ENCODE measurements at regions not wholly inside any gene's neighbourhood (a gene's known extent, or its start where the extent isn't known, plus 50 kb on each side); places are given as distances from the start of the nearest gene placed in this dataset.

GRCh38 chr2:180892091-180892490 is 88.3 kb upstream of the UBE2E3 start:
- H3K27ac ChIP-seq (ENCODE audit: low read depth in 2 of 2, low read length in 1 of 2), result no peak overlapping the region
- H3F3A ChIP-seq (replicated peaks; ENCODE audit: insufficient read depth), result no peaks in the 10 kb centered on the region
- WGBS (ENCODE audit: low lambda C conversion rate), result 85% methylated on average over 4 of the region's 4 CpGs
- H3K9ac ChIP-seq, result no peak overlapping the region
- ChIA-PET POLR2A (no interaction called here), CTCF (no interaction called here)
- H3K4me3 ChIP-seq (ENCODE audit: low read depth in 2 of 2, low read length in 1 of 2), result no peak overlapping the region
- H2AFZ ChIP-seq (ENCODE audit: low read depth), result no peak overlapping the region
- no peak for DNase-seq
- TF ChIP-seq JUND (IDR thresholded peaks at IDR 0.05), result no peak
- no peak for TF ChIP-seq RAD21 (IDR thresholded peaks at IDR 0.05; ENCODE audit: low read length)
- no peak for TF ChIP-seq EP300 (IDR thresholded peaks at IDR 0.05; ENCODE audit: borderline replicate concordance in 1 of 2, low read depth in 1 of 2, low read length in 1 of 2)
- no peak for TF ChIP-seq GATA2 (CRISPR knock-in tag; IDR thresholded peaks at IDR 0.05)
- no peak for TF ChIP-seq RFX5 (IDR thresholded peaks at IDR 0.05; ENCODE audit: low read length)
- no peak for TF ChIP-seq SIN3A (IDR thresholded peaks at IDR 0.05; ENCODE audit: borderline replicate concordance, low read depth, low read length)
- TF ChIP-seq RXRA (IDR thresholded peaks at IDR 0.05; ENCODE audit: borderline replicate concordance, low read depth), result no peak
- TF ChIP-seq EZH2phosphoT487 (IDR thresholded peaks at IDR 0.05; ENCODE audit: borderline replicate concordance, low read depth), result no peak
- no peak for TF ChIP-seq CTCF (IDR thresholded peaks at IDR 0.05)
- no peak for TF ChIP-seq GABPA (IDR thresholded peaks at IDR 0.05; ENCODE audit: low read depth)
- TF ChIP-seq MAX (IDR thresholded peaks at IDR 0.05; ENCODE audit: low read depth), result no peak
- TF ChIP-seq FOXM1 (IDR thresholded peaks at IDR 0.05; ENCODE audit: low read depth), result no peak
- no peak for TF ChIP-seq SMC3 (IDR thresholded peaks at IDR 0.05; ENCODE audit: low read depth, low read length)
- TF ChIP-seq ZBTB33 (IDR thresholded peaks at IDR 0.05; ENCODE audit: borderline replicate concordance, low read depth), result no peak
- no peak for TF ChIP-seq IRF3 (IDR thresholded peaks at IDR 0.05; ENCODE audit: low read depth, low read length)
- TF ChIP-seq MEF2A (IDR thresholded peaks at IDR 0.05; ENCODE audit: borderline replicate concordance, low read depth), result no peak
- no peak for TF ChIP-seq USF2 (IDR thresholded peaks at IDR 0.05; ENCODE audit: borderline replicate concordance, low read depth, low read length)
- TF ChIP-seq FOSL2 (IDR thresholded peaks at IDR 0.05; ENCODE audit: borderline replicate concordance, low read depth), result no peak
- no peaks in the 10 kb centered on the region for H4K20me1 ChIP-seq (ENCODE audit: insufficient read depth)
- H3K36me3 ChIP-seq (replicated peaks in 1 of 2; ENCODE audit: control insufficient read depth in 1 of 2, insufficient read depth in 2 of 2, low read length in 1 of 2), result no peaks in the 10 kb centered on the region
- no peaks in the 10 kb centered on the region; the same call in 1 of the 2 replicates for H3K9me3 ChIP-seq
- no peaks in the 10 kb centered on the region for H3K9me2 ChIP-seq
- no peaks in the 10 kb centered on the region for H3K79me2 ChIP-seq (ENCODE audit: insufficient read depth)
- H3K27me3 ChIP-seq (ENCODE audit: insufficient read depth), result no peaks in the 10 kb centered on the region
- H3K4me2 ChIP-seq, result no peak overlapping the region
- no peaks in the 10 kb centered on the region for H3K4me1 ChIP-seq (ENCODE audit: control insufficient read depth in 1 of 2, insufficient read depth in 2 of 2, low read depth in 1 of 2, low read length in 1 of 2)

Data from SK-N-SH (cell line).